ENCODE measurements at regions not wholly inside any gene's neighbourhood (a gene's known extent, or its start where the extent isn't known, plus 50 kb on each side); places are given as distances from the start of the nearest gene placed in this dataset.

DNA sequence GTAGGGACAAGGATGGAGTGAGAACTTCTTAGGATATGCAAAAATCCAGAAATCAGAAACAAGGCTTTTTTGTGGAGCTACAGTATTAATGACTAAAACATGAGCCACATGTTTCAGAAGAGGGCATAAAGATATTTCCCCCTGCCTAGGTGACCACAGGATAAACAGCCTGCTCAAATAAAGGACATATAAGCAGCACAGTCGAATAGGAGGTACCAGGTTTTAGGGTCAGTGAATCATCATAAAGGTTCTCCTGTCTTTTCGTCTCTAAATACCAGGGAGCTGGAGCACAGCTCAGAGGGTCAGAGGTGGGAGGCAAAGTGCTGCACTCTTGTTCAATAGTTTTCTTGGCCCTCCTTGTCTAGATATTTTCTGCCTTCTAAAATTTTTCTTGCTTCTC is 211.9 kb upstream of the HS3ST1 start:
- Histone ChIP-seq H3K4me1 (no peaks in the 10 kb centered on the region), H3K36me3 (no peaks in the 10 kb centered on the region), H3K4me3 (no peak overlapping the region), H3K27me3 (no peaks in the 10 kb centered on the region), H3K9me3 (peaks cover 0 to 19% (median 1%) of the 10 kb centered on the region in 12 donors), H3K27ac (no peak overlapping the region)
- intact Hi-C loops (cut with DNase I): no loop called here
- DNase-seq (no peak), ATAC-seq (no peak)
- WGBS, 4 donors: 79 to 89% (median 84%) methylated on average over 2 of the region's 2 CpGs
- no peak for TF ChIP-seq POLR2A (IDR thresholded peaks at IDR 0.05)
- TF ChIP-seq, protein P1, sequence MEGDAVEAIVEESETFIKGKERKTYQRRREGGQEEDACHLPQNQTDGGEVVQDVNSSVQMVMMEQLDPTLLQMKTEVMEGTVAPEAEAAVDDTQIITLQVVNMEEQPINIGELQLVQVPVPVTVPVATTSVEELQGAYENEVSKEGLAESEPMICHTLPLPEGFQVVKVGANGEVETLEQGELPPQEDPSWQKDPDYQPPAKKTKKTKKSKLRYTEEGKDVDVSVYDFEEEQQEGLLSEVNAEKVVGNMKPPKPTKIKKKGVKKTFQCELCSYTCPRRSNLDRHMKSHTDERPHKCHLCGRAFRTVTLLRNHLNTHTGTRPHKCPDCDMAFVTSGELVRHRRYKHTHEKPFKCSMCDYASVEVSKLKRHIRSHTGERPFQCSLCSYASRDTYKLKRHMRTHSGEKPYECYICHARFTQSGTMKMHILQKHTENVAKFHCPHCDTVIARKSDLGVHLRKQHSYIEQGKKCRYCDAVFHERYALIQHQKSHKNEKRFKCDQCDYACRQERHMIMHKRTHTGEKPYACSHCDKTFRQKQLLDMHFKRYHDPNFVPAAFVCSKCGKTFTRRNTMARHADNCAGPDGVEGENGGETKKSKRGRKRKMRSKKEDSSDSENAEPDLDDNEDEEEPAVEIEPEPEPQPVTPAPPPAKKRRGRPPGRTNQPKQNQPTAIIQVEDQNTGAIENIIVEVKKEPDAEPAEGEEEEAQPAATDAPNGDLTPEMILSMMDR (IDR thresholded peaks at IDR 0.05): no peak

DNA sequence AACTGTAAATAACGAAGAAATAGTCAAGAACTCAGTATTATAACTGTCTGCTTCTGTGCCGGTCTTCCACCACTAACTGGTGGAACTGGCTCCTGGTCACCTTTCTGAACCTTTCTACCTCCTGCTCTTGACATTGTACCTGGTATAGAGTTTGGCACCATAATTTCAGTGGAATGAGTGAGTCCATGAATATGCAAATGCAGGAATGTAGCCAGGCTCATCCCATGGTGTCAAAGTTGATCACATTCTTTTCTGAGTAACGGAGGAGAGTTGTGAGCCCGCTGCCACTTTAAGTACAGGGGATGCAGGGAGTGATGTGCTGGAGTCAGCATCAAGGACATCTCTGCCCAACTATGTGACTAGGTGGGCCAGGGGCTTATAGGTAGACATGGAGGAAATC is 207.9 kb upstream of the HS3ST1 start:
- Histone ChIP-seq H3K9me3 (peaks cover 0 to 14% (median 0%) of the 10 kb centered on the region in 12 donors), H3K4me3 (no peak overlapping the region), H3K27ac (no peak overlapping the region), H3K4me1 (peaks cover 0 to 9% (median 0%) of the 10 kb centered on the region in 12 donors), H3K36me3 (no peaks in the 10 kb centered on the region), H3K27me3 (no peaks in the 10 kb centered on the region)
- TF ChIP-seq POLR2A (IDR thresholded peaks at IDR 0.05): no peak
- TF ChIP-seq, protein P1 (IDR thresholded peaks at IDR 0.05): no peak
- ATAC-seq: no peak
- intact Hi-C loops (cut with DNase I): no loop called here
- WGBS, 4 donors: 67 to 96% (median 76%) methylated on average over 4 of the region's 4 CpGs
- no peak for DNase-seq

GRCh38 chr4:11636031-11636430 is 207.3 kb upstream of the HS3ST1 start:
- DNase-seq (no peak), ATAC-seq (no peak)
- Histone ChIP-seq H3K9me3 (peaks cover 0 to 14% (median 0%) of the 10 kb centered on the region in 12 donors), H3K4me3 (no peak overlapping the region), H3K27ac (no peak overlapping the region), H3K27me3 (no peaks in the 10 kb centered on the region), H3K4me1 (peaks cover 0 to 9% (median 0%) of the 10 kb centered on the region in 12 donors), H3K36me3 (no peaks in the 10 kb centered on the region)
- 63 to 75% (median 63%) methylated on average over 3 of the region's 3 CpGs for WGBS, 4 donors
- intact Hi-C loops (cut with DNase I): no loop called here
- TF ChIP-seq, protein P1 (IDR thresholded peaks at IDR 0.05): no peak
- TF ChIP-seq POLR2A (IDR thresholded peaks at IDR 0.05): no peak

GRCh38 chr4:11635342-11635741 is 206.6 kb upstream of the HS3ST1 start:
- peaks cover 0 to 14% (median 0%) of the 10 kb centered on the region in 12 donors for H3K9me3 ChIP-seq
- no peak overlapping the region for H3K27ac ChIP-seq
- DNase-seq (no peak), ATAC-seq (no peak)
- no peaks in the 10 kb centered on the region for H3K36me3 ChIP-seq
- H3K4me3 ChIP-seq: no peak overlapping the region
- peaks cover 0 to 9% (median 0%) of the 10 kb centered on the region in 12 donors for H3K4me1 ChIP-seq
- TF ChIP-seq, protein P1 (IDR thresholded peaks at IDR 0.05): no peak
- TF ChIP-seq POLR2A (IDR thresholded peaks at IDR 0.05): no peak
- intact Hi-C loops (cut with DNase I): no loop called here
- no peaks in the 10 kb centered on the region for H3K27me3 ChIP-seq
- WGBS, 4 donors: 89 to 98% (median 94%) methylated on average over 2 of the region's 2 CpGs

Data from heart left ventricle (tissue), 16 donors.